GM19351 (cell line): ENCODE measurements at regions not wholly inside any gene's neighbourhood (a gene's known extent, or its start where the extent isn't known, plus 50 kb on each side); places are given as distances from the start of the nearest gene placed in this dataset.

Experiments used
- ATAC-seq: cut with Tn5 transposase; IDR thresholded peaks from one replicate; pipeline ENCODE4 v1.9.1; 2021; ENCODE audit warnings: mild to moderate bottlenecking, moderate library complexity; ENCODE audit not compliant: unreplicated experiment

- no peak for ATAC-seq
Measured at GRCh38 chr1:114231301-114231700, 77.6 kb upstream of the SYT6 start.

- ATAC-seq: no peak
Measured at GRCh38 chr1:114229368-114229767, 75.7 kb upstream of the SYT6 start.

- no peak for ATAC-seq
Measured at GRCh38 chr1:114227059-114227458, 73.4 kb upstream of the SYT6 start.

- no peak for ATAC-seq
Measured at GRCh38 chr1:114224196-114224907, 70.7 kb upstream of the SYT6 start.

- ATAC-seq: no peak
Measured at GRCh38 chr1:114222920-114223319, 69.3 kb upstream of the SYT6 start.

- no peak for ATAC-seq
Measured at GRCh38 chr1:114219172-114219868, 65.7 kb upstream of the SYT6 start.

GRCh38 chr1:114218361-114219171 lies 64.9 kb upstream of the SYT6 start:
- ATAC-seq: no peak

- no peak for ATAC-seq
Measured at GRCh38 chr1:114216431-114217173, 62.9 kb upstream of the SYT6 start.

GRCh38 chr1:114215436-114215835 lies 61.8 kb upstream of the SYT6 start:
- no peak for ATAC-seq

- no peak for ATAC-seq
Measured at GRCh38 chr1:114214016-114214415, 60.3 kb upstream of the SYT6 start.

- ATAC-seq: no peak
Measured at GRCh38 chr1:114209971-114210370, 56.3 kb upstream of the SYT6 start.

GRCh38 chr1:114208714-114209113 lies 55.0 kb upstream of the SYT6 start:
- ATAC-seq: no peak

- no peak for ATAC-seq
Measured at GRCh38 chr1:114208106-114208505, 54.4 kb upstream of the SYT6 start.

GRCh38 chr1:114207635-114208034 lies 54.0 kb upstream of the SYT6 start:
- ATAC-seq: no peak

GRCh38 chr1:114206392-114206791 lies 52.7 kb upstream of the SYT6 start:
- ATAC-seq: no peak

GRCh38 chr1:114203595-114204128 lies 50.0 kb upstream of the SYT6 start:
- no peak for ATAC-seq
